Body of pancreas (tissue), 4 donors: ENCODE measurements at regions not wholly inside any gene's neighbourhood (a gene's known extent, or its start where the extent isn't known, plus 50 kb on each side); places are given as distances from the start of the nearest gene placed in this dataset.

Experiments used
- ATAC-seq: fragments of 150-250 bp; one replicate; pipeline ENCODE4 v1.9.1; 2016
- DNase-seq, 4 donors: peaks; one replicate each; pipeline ENCODE4 v3.0.0-alpha.2; 2019
- H3K27ac ChIP-seq, 4 donors: fragments of 200-600 bp; sonication (generic); 1 replicate in 3 of 4; 2 replicates in 1 of 4; pipeline versions ENCODE4 v1.5.1 to v1.6.1; 2016 to 2019; ENCODE audit warnings: mild to moderate bottlenecking in 1 of 4, mixed read lengths in 1 of 4, moderate library complexity in 1 of 4
- H3K27me3 ChIP-seq, 2 donors: fragments of 200-600 bp; sonication (generic); one replicate each; pipeline ENCODE4 v1.6.0; 2016; ENCODE audit warnings: mild to moderate bottlenecking in 1 of 2
- H3K36me3 ChIP-seq, 2 donors: fragments of 200-600 bp; sonication (generic); replicated peaks in 1 of 2; 2 replicates each; pipeline ENCODE4 v1.5.1; 2016; ENCODE audit warnings: low read depth in 2 of 2; ENCODE audit not compliant: insufficient read depth in 1 of 2
- H3K4me1 ChIP-seq: fragments of 200-600 bp; sonication (generic); one replicate; pipeline ENCODE4 v1.6.0; 2016
- H3K4me3 ChIP-seq, 2 donors: fragments of 200-600 bp; sonication (generic); 1 replicate in 1 of 2; 2 replicates in 1 of 2; pipeline ENCODE4 v1.5.1; 2016 to 2019
- H3K9me3 ChIP-seq, 3 donors: fragments of 200-600 bp; sonication (generic); 1 replicate in 2 of 3; 2 replicates in 1 of 3; pipeline ENCODE4 v1.5.1; 2016
- CTCF ChIP-seq, 7 experiments: fragments of 450-650 bp in 4 of 7; fragments of 200-600 bp in 3 of 7; sonication (generic) in 3 of 7; IDR thresholded peaks; one replicate each; pipeline ENCODE4 v1.5.1; 2016 to 2019; ENCODE audit warnings: antibody characterized with exemption in 7 of 7
- POLR2A ChIP-seq, 3 donors: fragments of 450-650 bp; IDR thresholded peaks; one replicate each; pipeline ENCODE4 v1.6.1; 2016; ENCODE audit warnings: antibody characterized with exemption in 3 of 3, mild to moderate bottlenecking in 2 of 3
- WGBS, 2 donors: methylation state at CpG; one replicate each; pipeline ENCODE4 v1.1.5; 2017; 5-methylcytosine and 5-hydroxymethylcytosine counted together
- intact Hi-C: fragments of 100-400 bp; cut with DNase I; formaldehyde crosslinking; loops from one replicate; pipeline ENCODE4 v1.15.1; 2023

GRCh38 chrX:38473701-38474100 lies 87.6 kb upstream of the TSPAN7 start:
- Histone ChIP-seq H3K4me3 (no peak overlapping the region), H3K4me1 (no peaks in the 10 kb centered on the region), H3K27me3 (no peaks in the 10 kb centered on the region), H3K36me3 (no peaks in the 10 kb centered on the region), H3K27ac (no peak overlapping the region), H3K9me3 (no peaks in the 10 kb centered on the region)
- no peak for TF ChIP-seq POLR2A (IDR thresholded peaks at IDR 0.05)
- TF ChIP-seq CTCF (IDR thresholded peaks at IDR 0.05) = no peak
- 66 to 87% methylated on average over 3 of the region's 3 CpGs for WGBS, 2 donors
- DNase-seq (no peak), ATAC-seq (no peak)
- intact Hi-C loops = no loop called here

GRCh38 chrX:38474543-38474942 lies 86.8 kb upstream of the TSPAN7 start:
- TF ChIP-seq POLR2A (IDR thresholded peaks at IDR 0.05) = no peak
- TF ChIP-seq CTCF (IDR thresholded peaks at IDR 0.05) = no peak
- 60 to 76% methylated on average over 3 of the region's 3 CpGs for WGBS, 2 donors
- no peaks in the 10 kb centered on the region for H3K36me3 ChIP-seq
- no peaks in the 10 kb centered on the region for H3K9me3 ChIP-seq
- H3K4me3 ChIP-seq = no peak overlapping the region
- H3K27ac ChIP-seq = no peak overlapping the region
- intact Hi-C loops = no loop called here
- peak in 1 of 4 donors; percentile 16 for DNase-seq
- H3K27me3 ChIP-seq = no peaks in the 10 kb centered on the region
- H3K4me1 ChIP-seq = no peaks in the 10 kb centered on the region
- no peak for ATAC-seq

- no peaks in the 10 kb centered on the region for H3K9me3 ChIP-seq
- H3K27ac ChIP-seq = no peak overlapping the region
- intact Hi-C loops = no loop called here
- 94 to 95% methylated on average over 2 to 3 of the region's 3 CpGs for WGBS, 2 donors
- TF ChIP-seq CTCF (IDR thresholded peaks at IDR 0.05) = no peak
- TF ChIP-seq POLR2A (IDR thresholded peaks at IDR 0.05) = no peak
- H3K36me3 ChIP-seq = no peaks in the 10 kb centered on the region
- H3K27me3 ChIP-seq = no peaks in the 10 kb centered on the region
- no peaks in the 10 kb centered on the region for H3K4me1 ChIP-seq
- H3K4me3 ChIP-seq = no peak overlapping the region
- ATAC-seq (no peak), DNase-seq (no peak)
Observed at GRCh38 chrX:38482183-38482582, 79.2 kb upstream of the TSPAN7 start.

- H3K27ac ChIP-seq = no peak overlapping the region
- H3K27me3 ChIP-seq = no peaks in the 10 kb centered on the region
- H3K9me3 ChIP-seq = no peaks in the 10 kb centered on the region
- 82 to 89% methylated on average over 15 to 16 of the region's 27 CpGs for WGBS, 2 donors
- TF ChIP-seq CTCF (IDR thresholded peaks at IDR 0.05) = no peak
- no peak for TF ChIP-seq POLR2A (IDR thresholded peaks at IDR 0.05)
- DNase-seq = peak in 1 of 4 donors; percentile 6
- no peak overlapping the region for H3K4me3 ChIP-seq
- H3K36me3 ChIP-seq = no peaks in the 10 kb centered on the region
- no peak for ATAC-seq
- intact Hi-C loops = no loop called here
- H3K4me1 ChIP-seq = no peaks in the 10 kb centered on the region
Observed at GRCh38 chrX:38484607-38485498, 76.5 kb upstream of the TSPAN7 start.

- Histone ChIP-seq H3K27ac (no peak overlapping the region), H3K4me1 (no peaks in the 10 kb centered on the region), H3K27me3 (peaks cover 0 to 4% of the 10 kb centered on the region in 2 donors), H3K9me3 (no peaks in the 10 kb centered on the region), H3K36me3 (no peaks in the 10 kb centered on the region), H3K4me3 (no peak overlapping the region)
- no peak for DNase-seq
- WGBS, 2 donors = 51 to 63% methylated on average over 3 of the region's 3 CpGs
- TF ChIP-seq POLR2A (IDR thresholded peaks at IDR 0.05) (no peak), CTCF (IDR thresholded peaks at IDR 0.05) (no peak)
- ATAC-seq = no peak
- intact Hi-C loops = no loop called here
Observed at GRCh38 chrX:38489341-38489740, 72.0 kb upstream of the TSPAN7 start.
